ENCODE measurements at regions not wholly inside any gene's neighbourhood (a gene's known extent, or its start where the extent isn't known, plus 50 kb on each side); places are given as distances from the start of the nearest gene placed in this dataset.

GRCh38 chr6:1075444-1075843 lies 236.5 kb upstream of the FOXQ1 start:
- TF ChIP-seq TCF7L2 (IDR thresholded peaks at IDR 0.05; ENCODE audit: borderline replicate concordance, extremely low read depth, insufficient read depth, insufficient read length) (no peak), CTCF (IDR thresholded peaks at IDR 0.05 in 2 of 3, conservative IDR thresholded peaks at IDR 0.05 in 1 of 3; ENCODE audit: borderline replicate concordance in 1 of 3, insufficient read depth in 1 of 3, low read depth in 2 of 3, low read length in 2 of 3) (no peak), POLR2A (IDR thresholded peaks at IDR 0.05; ENCODE audit: borderline replicate concordance, extremely low read depth, insufficient read depth, insufficient read length) (no peak), SIN3A (IDR thresholded peaks at IDR 0.05; ENCODE audit: low read depth) (no peak), YY1 (IDR thresholded peaks at IDR 0.05; ENCODE audit: extremely low read depth, insufficient replicate concordance, low read depth, low read length) (no peak), MAX (IDR thresholded peaks at IDR 0.05) (no peak), POLR2AphosphoS5 (IDR thresholded peaks at IDR 0.05; ENCODE audit: low read depth, low read length) (no peak), JUND (IDR thresholded peaks at IDR 0.05) (no peak)
